ELF-1 (cell line): ENCODE measurements at regions not wholly inside any gene's neighbourhood (a gene's known extent, or its start where the extent isn't known, plus 50 kb on each side); places are given as distances from the start of the nearest gene placed in this dataset.

Source experiments
- DNase-seq: peaks from one replicate; pipeline ENCODE4 v3.0.0-alpha.2; 2016; ENCODE audit warnings: low read depth, low spot score

DNA sequence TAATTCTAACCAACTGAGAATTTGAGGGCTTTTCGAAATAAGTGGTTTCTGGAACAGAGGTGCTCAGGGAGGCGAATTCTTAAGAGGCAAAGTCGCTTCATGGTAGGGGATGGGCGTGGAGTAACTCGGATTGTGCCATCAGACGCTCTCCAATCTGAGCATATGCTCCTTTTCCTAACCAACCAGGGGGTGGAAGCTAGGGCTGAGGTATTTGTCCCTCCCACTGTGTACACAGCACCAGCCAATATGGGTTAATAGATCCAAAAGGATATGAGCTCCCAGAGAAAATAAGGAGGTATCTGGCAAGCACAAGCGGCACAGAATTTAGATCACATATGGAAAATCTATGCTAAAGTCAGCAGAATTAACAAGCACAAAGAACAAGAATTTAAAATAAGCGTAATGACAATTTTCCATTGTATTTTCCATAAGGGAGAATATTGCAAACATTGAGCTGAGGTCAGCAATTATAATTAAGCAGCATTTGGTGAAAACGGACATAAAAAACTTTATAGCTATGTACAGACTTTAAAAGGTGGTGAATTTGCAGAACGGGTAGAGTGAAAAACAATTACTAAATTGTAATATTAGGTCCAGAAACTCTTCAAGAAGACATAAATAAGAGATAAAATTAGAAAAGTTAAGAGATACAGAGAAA, 55.0 kb upstream of the PHACTR1 start:
- no peak for DNase-seq
